Inferior parietal cortex (tissue), 1 donor: ENCODE measurements at regions not wholly inside any gene's neighbourhood (a gene's known extent, or its start where the extent isn't known, plus 50 kb on each side); places are given as distances from the start of the nearest gene placed in this dataset.
"Not testable (repeated sequence)": the region's sequence is repeated elsewhere in the genome, so short reads cannot be mapped to it uniquely, and the experiment has no call there.

ENCODE experiments used
- DNase-seq: peaks from one replicate; pipeline ENCODE4 v3.0.0-alpha.2; 2016; ENCODE audit errors: extremely low spot score

DNA sequence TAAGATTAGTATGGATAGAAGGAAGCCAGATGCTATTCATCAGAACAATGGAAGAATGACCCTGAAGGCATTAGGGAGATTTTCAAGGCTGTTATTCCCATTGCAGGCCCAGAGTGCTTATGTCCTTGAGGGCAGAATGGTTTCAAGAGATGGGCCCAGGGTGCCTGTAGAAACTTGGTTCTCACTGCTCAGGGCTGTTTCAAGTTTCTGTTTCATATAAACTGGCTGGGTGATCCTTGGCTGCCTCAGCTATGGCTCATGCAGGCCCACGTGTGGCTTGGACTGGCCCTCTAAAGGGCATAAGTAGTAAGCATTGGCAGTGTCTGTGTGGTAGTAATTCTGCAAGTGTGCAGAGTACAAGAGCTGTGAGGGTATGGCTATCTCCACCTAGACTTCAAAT is 540.9 kb upstream of the MAN1A1 start:
- DNase-seq = no peak

DNA sequence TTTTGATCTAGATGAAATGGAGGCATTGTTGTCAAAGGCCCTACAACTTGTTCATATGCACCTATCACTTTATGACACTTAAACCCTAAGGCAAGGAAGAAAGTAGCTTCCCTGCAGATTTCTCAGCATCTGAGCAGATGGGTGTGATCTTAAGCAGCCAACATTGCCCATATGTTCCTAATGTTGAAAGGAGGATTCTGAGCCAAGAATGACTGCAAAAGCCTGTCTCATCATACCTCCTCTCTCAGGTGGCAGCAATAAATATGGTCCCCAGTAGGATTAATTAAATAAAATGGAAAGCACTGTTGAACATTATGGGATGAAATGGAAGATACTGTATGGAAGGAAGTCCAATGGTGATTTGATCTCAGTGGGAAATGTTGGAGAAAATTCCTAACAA is 538.1 kb upstream of the MAN1A1 start:
- DNase-seq = peak; percentile 17

DNA sequence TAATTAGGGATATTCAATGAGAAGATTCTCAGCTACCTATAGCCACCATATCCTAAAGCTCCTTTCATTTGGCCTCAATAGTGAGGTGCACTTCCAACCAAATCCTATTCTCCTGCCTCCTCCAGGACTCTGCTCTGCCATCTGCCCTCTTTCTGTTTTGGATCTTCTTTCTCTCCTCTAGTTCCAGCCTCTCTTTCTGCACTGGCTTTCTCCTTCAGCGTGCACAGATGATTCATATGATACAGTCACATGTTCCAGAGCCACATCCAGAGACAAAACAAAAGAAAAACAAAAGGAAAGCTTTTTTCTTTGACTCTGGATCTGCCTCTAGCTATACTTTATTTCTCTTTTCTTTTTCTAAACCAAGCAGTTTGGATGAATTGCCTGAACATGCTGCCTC is 531.9 kb upstream of the MAN1A1 start:
- DNase-seq = peak; percentile 26

DNA sequence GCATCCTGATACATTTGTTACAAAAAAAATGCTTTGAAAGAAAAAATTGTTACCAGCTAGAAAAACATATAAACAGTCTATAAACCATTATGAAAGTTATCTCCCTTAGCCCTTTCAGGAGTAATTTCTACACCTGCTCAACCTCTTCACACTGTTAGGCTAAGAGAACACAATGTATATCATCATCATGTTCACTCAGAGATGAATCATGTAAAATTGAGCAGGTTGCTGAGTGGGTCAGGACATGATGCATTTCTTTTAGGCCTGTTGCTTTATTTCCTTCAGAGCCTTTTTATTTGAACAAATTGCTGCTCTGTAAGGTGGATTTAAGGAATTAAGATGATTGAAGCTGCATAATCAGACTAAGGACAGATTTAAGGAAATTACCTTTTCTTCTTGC is 531.3 kb upstream of the MAN1A1 start:
- peak; percentile 17 for DNase-seq

DNA sequence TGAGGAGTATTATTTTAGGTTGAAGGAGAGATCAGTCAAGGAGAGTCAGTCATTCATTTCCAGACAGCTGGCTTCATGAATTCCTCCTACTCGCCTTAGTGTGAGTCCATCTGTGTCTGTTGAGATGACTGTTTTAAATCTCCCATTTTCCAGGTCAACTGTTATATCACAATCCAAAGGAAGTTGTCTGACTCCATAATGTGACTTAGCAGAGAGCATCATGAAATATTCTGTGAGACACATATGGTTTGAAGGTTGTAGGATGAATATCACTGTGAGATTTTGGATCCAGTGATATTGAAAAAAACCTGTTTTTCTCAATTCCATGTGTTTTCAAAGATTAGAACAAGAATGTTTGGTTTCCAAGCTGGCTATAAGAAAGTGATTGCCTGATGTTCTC is 530.2 kb upstream of the MAN1A1 start:
- DNase-seq = peak; percentile 53

DNA sequence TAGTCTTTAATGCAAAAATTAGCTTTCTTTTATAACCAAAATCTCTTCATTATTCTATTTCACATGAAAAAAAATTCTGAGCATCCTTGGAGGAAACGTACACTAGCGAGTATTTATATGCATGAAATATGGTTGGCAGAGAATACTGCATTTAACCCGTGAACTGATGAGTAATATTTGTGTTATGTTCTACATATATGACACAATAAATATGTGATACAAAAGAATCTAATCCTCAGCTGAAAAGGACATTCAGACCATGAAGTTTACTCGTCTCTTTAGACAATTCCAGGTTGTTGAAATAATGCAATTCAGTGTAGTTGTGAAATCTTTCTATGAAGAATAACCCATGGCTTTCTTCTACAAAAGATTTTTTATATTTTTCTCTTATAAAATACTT is 524.8 kb upstream of the MAN1A1 start:
- no peak for DNase-seq

DNA sequence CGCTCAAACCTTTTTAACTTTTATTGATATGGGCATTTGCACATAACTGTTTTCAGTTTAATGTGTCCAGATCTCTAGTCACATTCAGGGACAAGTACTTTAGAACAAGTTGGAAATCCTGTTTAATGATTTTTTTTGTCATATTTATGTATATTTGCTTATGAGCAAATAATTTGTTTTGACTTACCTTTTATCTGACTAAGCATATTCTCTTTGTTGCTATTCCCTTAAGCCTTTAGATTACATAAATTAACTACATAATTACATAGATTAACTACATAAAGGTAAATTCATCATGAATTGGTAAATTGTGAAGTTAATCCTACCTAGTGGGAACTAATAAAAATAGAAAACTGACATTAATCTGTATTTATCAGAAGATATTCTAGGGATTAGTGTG is 523.5 kb upstream of the MAN1A1 start:
- DNase-seq = no peak

DNA sequence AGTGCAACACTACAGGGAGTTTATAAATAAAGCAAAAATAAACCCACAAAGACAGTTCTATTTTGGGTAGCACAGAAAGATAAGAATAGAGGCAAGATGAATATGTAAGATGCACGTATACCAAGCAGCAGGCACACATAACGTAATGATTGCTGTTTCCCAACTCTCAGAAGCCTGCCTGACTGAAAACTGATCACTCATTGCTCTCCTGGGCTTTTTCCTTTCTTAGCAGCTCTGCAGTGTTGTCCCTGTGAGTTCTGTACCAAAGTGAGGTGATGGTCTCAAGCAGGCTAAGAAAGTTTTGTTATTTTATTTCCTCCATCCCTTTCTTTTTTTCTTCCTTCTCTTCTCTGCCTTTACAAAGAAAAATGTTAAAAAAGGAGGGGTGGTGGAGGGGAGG is 522.0 kb upstream of the MAN1A1 start:
- DNase-seq = no peak

DNA sequence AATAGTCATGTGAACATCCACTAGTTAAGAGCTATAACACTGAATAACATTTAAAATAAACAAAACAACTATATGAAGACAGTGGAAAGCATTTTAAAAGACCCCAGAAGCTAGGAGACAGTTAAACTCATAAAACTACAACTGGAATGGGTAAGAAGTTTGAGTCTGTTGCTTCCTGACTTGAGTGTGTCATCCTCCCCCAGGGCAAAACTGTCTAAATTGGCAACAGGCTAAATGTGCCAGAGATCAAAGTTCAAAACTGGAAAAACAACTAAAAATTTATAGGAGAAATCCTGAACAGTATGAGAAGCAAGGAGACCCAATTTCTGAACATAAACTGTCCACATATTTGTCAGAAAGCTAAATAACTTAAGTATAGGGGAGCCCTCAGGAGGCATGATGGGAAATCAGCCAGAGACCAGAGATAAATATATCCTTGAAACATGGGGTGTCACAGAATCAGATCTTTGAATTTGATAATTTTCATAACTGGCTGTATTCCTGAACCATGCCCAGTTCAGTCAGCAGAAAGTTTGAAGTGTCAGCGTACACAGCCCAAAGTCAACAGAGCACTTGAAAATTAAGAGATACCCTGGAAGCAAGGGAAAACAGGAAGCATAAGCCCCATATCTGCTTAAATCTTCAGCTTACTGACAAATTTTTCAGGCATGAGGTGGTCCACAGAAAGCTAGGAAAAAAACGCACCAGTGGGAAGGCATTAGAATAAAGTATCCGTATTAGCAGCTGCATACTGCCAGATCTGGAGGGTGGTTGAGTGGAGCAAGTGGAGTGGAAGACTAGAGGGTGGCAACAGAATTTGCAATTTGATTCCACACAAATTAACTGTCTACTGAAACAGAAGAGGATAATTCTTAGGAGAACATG is 516.1 kb upstream of the MAN1A1 start:
- DNase-seq = no peak

DNA sequence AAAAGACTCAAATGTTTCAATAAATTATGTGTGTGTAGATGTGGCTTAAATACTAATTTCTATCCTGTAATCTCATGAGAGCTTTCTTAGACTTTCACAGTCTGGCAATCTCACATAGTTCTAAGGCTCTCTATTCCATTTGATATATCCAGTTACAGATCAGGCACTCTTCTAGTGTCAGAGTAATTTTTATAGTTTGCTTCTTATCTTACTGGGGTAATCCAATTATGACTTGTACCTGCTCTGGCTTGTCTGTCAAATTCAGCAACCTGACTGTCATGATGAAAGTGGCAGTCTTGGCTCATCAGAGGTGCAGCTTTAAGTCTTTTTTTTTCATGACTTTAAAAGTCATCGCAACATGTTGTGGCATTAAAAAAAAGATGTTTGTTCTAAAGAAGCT is 513.2 kb upstream of the MAN1A1 start:
- no peak for DNase-seq

DNA sequence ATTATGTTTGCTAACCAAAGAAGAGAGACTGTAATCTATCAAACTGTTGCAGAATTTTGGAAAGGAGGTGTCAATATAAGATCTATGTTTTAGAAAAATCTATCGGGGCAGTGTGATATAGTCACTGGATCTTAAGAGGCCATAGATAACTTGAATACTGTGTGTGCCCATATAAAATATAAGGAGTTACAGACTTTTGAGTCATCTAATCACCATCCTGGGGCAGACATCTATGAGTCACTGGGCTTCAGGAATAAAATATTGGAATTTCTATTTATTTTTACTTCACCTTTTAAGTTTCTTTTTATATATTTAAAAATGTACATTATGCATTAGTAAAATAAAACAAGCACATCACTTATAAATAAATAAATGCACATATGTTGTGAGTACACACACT is 509.3 kb upstream of the MAN1A1 start:
- no peak for DNase-seq

DNA sequence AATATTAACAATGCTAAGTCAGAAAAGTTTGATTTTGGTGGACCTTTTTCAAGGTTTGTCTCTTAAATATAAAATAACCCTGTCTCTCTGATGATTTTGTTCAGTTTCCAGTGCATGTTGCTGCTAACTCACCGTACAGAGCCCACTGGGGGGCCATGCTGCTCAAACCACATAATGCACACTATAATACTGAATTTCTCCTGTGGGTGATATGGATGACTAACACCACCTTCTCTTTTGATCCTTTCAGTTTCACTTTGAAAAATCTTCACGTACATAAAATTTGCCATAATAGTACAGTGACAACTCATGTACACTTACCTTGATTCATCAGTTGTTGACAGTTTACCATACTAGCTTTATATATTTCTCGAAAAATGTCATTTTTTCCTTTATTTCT is 506.6 kb upstream of the MAN1A1 start:
- no peak for DNase-seq

DNA sequence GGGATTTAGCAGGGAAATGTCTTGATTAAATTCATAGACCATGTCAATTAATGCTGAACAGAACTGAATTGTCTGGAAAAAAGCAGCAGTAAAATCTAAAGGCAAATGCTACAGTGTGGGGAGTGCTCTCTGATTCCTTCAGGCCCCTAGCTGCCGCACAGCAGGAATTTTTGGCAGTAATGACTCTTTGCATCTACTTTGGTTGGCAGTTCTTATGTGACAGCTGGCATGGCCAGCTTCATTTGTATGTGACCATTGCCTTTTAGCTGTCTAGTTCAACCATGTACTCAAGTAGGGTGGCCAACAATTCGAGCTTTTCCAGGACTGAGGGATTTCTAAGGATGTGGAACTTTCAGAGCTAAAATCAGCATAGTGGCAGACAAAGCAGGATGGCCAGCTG is 499.1 kb upstream of the MAN1A1 start:
- no peak for DNase-seq

DNA sequence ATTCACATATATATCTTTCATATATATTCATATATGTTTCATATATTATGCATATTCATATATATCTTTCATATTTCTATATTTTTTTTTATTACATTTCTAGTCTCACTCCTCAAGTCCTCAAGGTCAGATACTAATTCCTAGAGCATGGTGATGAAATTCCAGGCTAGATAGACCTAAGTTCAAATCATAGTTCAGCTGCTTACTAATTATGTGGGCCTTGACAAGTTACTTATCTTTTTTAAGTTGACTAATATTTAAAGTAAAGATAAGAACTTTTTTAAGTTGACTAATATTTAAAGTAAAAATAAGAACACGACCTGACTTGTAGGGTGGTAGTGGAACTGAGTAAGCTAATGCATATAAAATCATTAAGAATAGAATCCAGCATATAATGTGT is 495.6 kb upstream of the MAN1A1 start:
- DNase-seq = no peak

DNA sequence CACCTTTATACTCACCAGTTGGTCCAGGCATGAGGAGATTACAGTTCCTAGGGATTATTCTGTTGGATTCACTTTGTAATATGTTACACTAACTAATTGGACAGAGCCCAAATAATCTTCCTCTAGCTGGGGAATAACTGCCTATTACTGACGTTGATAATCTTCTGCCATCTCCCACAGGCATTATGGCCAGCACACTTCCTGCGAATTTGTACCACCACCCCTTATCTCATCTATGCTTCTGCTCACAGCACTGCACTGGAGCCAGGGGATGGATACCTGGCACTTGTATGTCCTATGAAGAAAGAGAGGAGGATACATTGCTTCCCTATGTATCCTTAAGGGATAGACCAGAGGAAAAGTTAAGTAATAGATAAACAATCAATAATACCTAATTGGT is 494.8 kb upstream of the MAN1A1 start:
- no peak for DNase-seq

DNA sequence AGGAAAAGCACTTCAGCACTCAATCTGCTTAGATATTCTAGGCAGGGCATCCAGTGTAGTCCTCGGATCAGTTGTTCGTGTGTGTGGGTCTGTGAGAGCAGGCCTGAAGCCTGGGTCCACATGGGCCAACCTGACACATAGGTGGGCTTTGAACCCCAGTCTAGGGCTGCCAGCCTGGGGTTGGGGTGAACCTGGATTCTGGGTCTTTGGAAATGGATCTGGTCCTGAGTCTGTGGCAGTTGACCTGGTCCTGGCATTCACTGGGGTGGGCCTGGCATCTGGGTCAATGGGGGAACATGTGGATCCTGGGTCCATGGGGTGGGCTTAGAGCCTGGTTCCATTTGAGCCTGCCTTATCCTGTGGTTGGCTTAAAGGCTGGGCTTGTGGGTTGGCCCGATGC is 492.6 kb upstream of the MAN1A1 start:
- DNase-seq = no peak

DNA sequence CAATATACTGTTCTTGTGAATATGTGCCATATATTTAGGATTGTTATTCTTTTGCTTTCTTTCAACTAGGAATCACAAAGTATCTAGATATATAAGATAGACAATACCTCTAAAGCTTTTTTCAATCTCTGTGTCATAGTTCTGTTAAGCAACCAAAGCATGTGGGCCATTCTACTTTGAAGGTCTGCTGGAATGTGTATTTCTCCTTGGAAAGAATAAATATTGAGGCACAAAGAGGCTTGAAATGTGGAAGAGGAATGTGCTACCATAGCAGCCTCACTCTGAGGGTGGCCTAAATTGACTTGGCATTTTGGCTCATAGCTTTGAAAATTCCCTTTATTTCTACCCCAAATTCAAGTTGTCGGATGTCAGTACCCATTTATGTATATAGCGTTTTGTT is 488.5 kb upstream of the MAN1A1 start:
- no peak for DNase-seq

DNA sequence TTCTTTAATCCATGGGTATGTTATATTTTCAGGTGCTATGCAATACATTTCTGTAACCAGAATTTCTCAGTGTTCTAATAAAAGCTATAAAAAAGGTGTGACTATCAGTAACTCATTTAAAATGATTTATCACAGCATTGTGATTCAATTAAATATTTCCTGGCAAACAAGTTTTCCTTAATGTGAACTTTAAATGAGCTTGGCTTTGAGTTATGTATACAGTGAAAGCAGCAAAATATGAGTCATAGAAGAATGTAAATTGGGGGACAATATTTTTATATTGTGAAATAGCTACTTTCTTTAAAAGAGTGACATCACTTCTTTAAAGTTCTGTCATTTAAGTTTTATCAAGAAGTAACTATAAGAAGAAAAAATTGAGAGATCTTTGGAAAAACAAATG is 484.9 kb upstream of the MAN1A1 start:
- DNase-seq = peak; percentile 8

DNA sequence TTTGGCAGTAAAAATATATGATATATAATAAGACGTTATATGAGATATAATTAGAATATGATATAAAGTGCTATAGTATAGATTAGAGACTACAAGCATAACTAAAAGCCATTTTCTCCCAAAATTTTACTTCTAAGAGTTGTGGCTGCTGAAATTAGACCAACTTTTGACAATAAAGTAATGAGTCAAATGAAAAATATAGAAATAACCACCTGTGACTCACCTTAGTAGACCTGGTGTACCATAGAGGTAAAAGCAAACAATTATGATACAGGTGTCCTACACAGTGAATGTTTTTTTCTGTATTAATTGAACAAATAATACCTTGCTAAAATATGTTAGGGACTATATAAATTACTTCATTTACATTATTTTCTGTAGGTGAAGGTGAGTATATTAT is 482.9 kb upstream of the MAN1A1 start:
- no peak for DNase-seq

DNA sequence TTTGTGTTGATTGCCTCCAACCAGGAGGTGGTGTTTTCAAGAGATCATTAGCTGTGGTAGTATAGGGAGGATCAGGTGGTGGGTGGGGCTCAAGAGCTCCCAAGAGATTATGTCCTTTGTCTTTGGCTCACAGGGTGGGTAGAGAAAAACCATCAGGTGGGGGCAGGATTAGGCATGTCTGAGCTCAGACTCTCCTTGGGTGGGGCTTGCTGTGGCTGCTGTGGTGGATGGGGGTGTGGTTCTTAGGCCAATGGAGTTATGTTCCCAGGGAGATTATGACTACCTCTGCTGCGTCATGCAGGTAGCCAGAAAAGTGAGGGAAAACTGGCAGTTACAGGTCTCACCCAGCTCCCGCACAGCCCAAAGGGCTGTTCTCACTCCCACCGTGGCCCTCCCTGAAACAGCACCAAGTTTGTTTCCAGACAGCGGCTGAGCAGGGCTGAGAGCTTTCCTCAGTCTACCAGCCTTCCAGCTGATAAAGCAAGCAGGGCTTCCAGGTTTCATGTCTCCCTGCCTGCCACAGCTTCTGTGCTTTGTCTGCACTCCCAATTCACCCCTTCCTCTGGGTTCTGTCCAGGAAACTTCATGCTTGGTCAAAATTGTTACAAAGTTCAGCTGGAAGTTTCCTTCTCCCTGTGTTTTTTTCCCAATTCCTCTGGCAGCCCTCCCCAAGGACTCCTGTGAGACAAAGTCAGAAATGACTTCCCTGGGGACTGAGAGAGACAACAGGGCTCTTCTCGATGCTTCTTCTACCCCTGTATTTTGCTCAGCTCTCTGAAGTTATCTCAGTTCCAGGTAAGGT is 481.1 kb upstream of the MAN1A1 start:
- DNase-seq = no peak

DNA sequence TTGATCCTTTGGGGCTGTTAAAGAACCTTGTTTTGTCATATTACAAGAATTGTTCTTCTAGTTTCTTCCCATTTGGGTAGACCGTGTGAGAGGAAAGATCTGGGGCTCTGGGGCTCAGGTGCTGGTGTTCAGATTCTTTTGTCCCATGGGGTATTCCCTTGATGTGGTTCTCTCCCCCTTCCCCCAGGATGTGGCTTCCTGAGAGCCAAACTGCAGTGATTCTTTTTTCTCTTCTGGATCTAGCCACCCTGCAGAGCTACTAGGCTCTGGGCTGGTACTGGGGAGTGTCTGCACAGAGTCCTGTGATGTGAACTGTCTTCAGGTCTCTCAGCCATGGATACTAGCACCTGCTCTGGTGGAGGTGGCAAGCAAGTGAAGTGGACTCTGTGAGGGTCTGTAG is 480.5 kb upstream of the MAN1A1 start:
- no peak for DNase-seq

DNA sequence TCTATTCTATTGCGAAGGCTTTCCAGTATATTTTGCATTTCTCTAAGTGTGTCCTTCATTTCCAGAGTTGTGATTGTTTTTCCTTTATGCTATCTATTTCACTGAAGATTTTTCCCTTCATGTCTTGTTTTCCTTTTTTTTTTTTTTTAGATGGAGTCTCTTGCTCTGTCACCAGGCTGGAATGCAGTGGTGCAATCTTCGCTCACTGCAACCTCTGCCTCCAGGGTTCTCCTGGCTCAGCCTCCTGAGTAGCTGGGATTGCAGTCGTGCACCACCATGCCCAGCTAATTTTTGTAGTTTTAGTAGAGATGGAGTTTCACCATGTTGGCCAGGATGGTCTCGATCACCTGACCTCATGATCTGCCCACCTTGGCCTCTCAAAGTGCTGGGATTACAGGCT is 479.9 kb upstream of the MAN1A1 start:
- DNase-seq = not testable (repeated sequence)

DNA sequence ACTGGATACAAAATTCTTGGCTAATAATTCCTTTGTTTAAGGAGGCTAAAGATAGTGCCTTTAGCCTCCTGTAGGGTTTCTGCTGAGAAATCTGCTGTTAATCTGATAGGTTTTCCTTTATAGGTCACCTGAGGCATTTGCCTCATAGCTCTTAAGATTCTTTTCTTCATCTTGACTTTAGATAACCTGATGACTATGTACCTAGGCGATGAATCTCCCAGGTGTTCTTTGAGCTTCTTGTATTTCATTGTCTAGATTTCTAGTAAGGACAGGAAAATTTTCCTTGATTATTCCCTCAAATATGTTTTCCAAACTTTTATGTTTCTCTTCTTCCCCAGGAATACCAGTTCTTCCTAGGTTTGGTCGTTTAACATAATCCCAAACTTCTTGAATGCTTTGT is 479.4 kb upstream of the MAN1A1 start:
- DNase-seq = no peak
